Activated CD4-positive, CD25-positive, alpha-beta regulatory T cell treated with anti-CD3 and anti-CD28 coated beads, Interleukin-2, amount 50 U/mL, for 24 hours (primary cell): ENCODE measurements at regions not wholly inside any gene's neighbourhood (a gene's known extent, or its start where the extent isn't known, plus 50 kb on each side); places are given as distances from the start of the nearest gene placed in this dataset.
"Not testable (repeated sequence)": the region's sequence is repeated elsewhere in the genome, so short reads cannot be mapped to it uniquely, and the experiment has no call there.

Experiments used
- ATAC-seq, 2 donors: fragments of 150-1000 bp; cut with Tn5 transposase; one replicate each; pipeline ENCODE4 v1.10.0; 2021; ENCODE audit warnings: mild to moderate bottlenecking in 1 of 2, moderate library complexity in 1 of 2

- ATAC-seq = not testable (repeated sequence)
Measured at GRCh38 chr9:94191706-94192105, 67.4 kb upstream of the ZNF169 start.

- no peak for ATAC-seq
Measured at GRCh38 chr9:94198414-94198813, 60.7 kb upstream of the ZNF169 start.

GRCh38 chr9:94199776-94200175 is 59.3 kb upstream of the ZNF169 start:
- no peak for ATAC-seq

- ATAC-seq = no peak
Measured at GRCh38 chr9:94204174-94204573, 54.9 kb upstream of the ZNF169 start.

GRCh38 chr9:94207781-94208180 is 51.3 kb upstream of the ZNF169 start:
- no peak for ATAC-seq
